ENCODE measurements at regions not wholly inside any gene's neighbourhood (a gene's known extent, or its start where the extent isn't known, plus 50 kb on each side); places are given as distances from the start of the nearest gene placed in this dataset.
A peak's percentile ranks its signal among the peaks of the same experiment; 100 is the strongest.

DNA sequence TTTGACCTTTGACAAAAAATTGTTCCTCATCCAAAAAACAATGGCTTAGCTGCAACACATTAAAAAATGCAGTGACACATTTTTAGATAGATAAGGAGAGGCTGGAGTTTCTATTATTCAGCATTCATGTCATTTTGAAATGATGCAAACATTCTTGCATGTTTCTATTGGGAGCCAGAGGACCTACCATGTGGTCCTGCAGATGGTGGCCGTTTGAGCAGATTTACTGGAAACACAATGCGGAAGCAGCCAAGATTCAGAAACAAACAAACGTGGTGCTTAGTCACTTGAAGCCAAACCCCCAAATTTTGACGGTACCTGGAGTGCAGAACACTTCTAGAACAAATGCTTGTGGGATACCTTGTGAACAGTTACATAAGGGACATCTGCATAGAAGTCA, 456.7 kb downstream of the PCDH18 start:
- TF ChIP-seq CTCF (conservative IDR thresholded peaks at IDR 0.05; ENCODE audit: low read depth, low read length) = no peak
- no peak overlapping the region for H3K4me3 ChIP-seq (ENCODE audit: low read length)
- DNase-seq (ENCODE audit: low read depth) = no peak

- no peak for TF ChIP-seq CTCF (conservative IDR thresholded peaks at IDR 0.05; ENCODE audit: low read depth, low read length)
- H3K4me3 ChIP-seq (ENCODE audit: low read length) = no peak overlapping the region
- DNase-seq (ENCODE audit: low read depth) = no peak
These were observed 461.7 kb downstream of the PCDH18 start for GRCh38 chr4:137070614-137071013.

- no peak for TF ChIP-seq CTCF (conservative IDR thresholded peaks at IDR 0.05; ENCODE audit: low read depth, low read length)
- no peak overlapping the region for H3K4me3 ChIP-seq (ENCODE audit: low read length)
- no peak for DNase-seq (ENCODE audit: low read depth)
These were observed 462.8 kb downstream of the PCDH18 start for GRCh38 chr4:137069473-137069872.

DNA sequence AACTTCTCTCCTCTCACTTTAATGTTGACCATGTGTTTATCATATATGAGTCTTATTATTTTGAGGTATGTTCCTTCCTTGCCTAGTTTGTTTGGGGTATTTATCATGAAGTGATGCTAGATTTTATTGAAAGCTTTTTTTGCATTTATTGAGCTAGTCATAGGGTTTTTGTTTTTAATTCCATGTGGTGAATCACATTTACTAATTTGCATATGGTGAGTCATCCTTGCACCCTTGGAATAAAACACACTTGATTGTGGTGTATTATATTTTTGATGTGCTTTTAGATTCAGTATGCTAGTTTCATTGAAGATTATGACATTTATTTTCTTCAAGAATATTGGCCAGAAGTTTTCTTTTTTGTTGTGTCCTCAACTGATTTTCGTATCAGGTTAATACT, 464.6 kb downstream of the PCDH18 start:
- TF ChIP-seq CTCF (conservative IDR thresholded peaks at IDR 0.05; ENCODE audit: low read depth, low read length) = no peak
- no peak for DNase-seq (ENCODE audit: low read depth)

DNA sequence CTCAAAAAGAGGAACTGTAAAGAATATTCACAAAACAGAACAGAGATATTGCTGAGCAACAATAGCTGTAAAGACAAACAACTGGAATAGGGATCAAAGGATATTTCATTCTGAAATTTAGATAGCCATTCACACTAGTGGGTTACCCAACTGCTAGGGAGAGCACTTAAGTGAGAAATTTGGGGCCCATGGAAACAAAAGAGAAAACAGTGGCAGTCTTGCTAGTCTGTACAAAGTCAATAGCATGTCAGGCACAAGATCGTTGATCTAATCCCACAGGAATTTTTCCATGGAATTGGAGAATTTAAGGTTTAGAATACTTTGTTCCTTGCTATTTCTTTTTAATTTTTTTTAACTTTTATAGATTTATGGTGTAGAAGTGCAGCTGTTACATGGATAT, 467.0 kb downstream of the PCDH18 start:
- no peak for TF ChIP-seq CTCF (conservative IDR thresholded peaks at IDR 0.05; ENCODE audit: low read depth, low read length)
- no peak overlapping the region for H3K4me3 ChIP-seq (ENCODE audit: low read length)
- DNase-seq (ENCODE audit: low read depth) = peak; percentile 12

More for the DNA sequence above, 464.6 kb downstream of the PCDH18 start:
- no peak overlapping the region for H3K4me3 ChIP-seq (ENCODE audit: low read length)

DNA sequence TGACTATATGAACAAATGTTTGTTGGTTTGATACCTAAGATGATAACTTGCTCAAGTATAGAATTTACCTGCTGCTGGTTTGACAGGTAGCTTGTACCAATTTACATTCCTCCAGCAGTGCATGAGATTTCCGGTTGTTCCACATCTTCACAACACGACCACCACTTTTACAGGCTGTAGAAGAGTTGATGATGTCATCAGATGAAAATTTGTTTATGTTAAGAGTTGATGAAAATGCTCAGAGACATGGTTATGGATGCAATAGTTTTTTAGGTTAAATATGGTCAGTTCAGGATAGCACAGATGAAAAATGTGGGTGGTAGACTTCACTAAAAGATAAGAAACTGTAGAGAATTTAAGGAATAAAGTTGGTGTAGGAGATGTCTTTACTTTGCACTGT, 468.3 kb downstream of the PCDH18 start:
- no peak for TF ChIP-seq CTCF (conservative IDR thresholded peaks at IDR 0.05; ENCODE audit: low read depth, low read length)
- no peak for DNase-seq (ENCODE audit: low read depth)
- no peak overlapping the region for H3K4me3 ChIP-seq (ENCODE audit: low read length)

- no peak for DNase-seq (ENCODE audit: low read depth)
- no peak for TF ChIP-seq CTCF (conservative IDR thresholded peaks at IDR 0.05; ENCODE audit: low read depth, low read length)
- H3K4me3 ChIP-seq (ENCODE audit: low read length) = no peak overlapping the region
These were observed 489.1 kb downstream of the PCDH18 start for GRCh38 chr4:137043184-137043583.
